CD1c-positive myeloid dendritic cell (primary cell): ENCODE measurements at regions not wholly inside any gene's neighbourhood (a gene's known extent, or its start where the extent isn't known, plus 50 kb on each side); places are given as distances from the start of the nearest gene placed in this dataset.

Experiments used
- DNase-seq: peaks from one replicate; pipeline ENCODE4 v3.0.0-alpha.2; 2016; ENCODE audit errors: extremely low spot score

- DNase-seq, result no peak
Measured at GRCh38 chr3:174651951-174652350, 207.2 kb upstream of the NAALADL2 start.

DNA sequence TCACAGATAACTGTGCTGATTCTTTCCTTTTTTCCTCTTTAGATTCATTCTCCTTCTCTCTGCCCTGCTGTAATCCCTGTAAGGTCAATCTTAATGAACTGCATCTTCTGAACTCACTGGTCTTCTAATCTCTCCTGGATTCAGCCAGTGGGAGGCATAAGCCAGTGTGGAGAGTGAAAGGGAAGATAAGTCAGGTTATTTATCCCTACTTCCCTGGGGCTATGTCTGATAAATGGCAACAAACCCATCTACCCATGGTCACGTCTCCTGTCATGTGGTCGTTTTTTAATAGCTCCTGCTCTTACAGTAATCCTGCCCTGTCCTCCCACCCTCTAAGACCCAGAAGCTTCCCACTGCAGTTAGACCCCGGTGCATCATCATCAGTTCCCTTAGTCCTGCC lies 199.6 kb upstream of the NAALADL2 start:
- no peak for DNase-seq

GRCh38 chr3:174662653-174663052 lies 196.5 kb upstream of the NAALADL2 start:
- no peak for DNase-seq

GRCh38 chr3:174667386-174667785 lies 191.7 kb upstream of the NAALADL2 start:
- DNase-seq, result no peak

DNA sequence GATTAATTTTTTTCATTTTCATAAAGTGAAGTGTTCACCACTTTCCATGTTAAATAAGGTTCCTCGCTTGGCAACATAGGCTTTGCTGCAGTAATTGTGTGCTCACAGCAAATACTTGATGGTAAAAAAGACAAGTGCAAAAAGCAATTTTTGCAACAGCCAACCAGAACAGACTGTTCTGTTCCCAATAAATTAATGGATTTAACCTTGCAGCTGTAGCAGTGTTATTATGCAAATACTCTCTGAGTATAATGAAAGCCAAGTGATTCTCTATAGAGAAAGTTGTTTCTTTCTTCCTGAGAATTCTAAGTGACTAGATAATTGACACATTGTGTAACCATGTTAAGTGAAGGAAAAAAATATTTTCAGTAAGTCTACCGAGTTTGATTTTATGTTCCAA lies 183.7 kb upstream of the NAALADL2 start:
- no peak for DNase-seq

DNA sequence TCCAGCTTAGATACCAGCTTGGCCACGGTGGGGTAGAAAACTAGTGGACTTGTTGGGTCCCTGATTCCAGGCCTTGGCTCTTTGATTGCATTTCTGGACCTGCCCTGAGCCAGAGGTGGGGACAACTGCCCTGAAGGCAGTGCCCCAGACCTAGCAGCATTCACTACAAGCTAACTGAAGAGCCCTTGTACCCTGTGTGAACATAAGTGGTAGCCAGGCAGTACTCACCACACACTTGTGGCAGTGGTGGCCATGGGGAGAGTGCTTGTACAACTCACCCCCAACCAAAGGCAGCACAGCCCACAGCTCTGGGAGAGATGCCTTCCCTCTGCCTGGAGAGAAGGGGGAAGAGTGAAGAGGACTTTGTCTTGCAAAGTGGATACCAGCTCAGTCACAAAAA lies 177.3 kb upstream of the NAALADL2 start:
- no peak for DNase-seq

DNA sequence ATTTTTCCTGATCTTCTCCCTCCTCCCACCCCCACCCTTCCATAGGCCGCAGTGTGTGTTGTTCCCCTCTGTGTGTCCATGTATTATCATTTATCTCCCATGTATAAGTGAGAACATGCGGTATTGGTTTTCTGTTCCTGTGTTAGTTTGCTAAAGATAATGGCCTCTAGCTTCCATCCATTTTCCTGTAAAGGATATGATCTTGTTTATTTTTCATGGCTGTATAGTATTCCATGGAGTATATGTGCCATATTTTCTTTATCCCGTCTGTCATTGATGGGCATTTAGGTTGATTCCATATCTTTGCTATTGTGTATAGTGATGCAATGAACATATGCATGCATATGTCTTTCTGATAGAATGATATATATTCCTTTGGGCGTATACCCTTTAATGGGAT lies 173.3 kb upstream of the NAALADL2 start:
- DNase-seq, result no peak

DNA sequence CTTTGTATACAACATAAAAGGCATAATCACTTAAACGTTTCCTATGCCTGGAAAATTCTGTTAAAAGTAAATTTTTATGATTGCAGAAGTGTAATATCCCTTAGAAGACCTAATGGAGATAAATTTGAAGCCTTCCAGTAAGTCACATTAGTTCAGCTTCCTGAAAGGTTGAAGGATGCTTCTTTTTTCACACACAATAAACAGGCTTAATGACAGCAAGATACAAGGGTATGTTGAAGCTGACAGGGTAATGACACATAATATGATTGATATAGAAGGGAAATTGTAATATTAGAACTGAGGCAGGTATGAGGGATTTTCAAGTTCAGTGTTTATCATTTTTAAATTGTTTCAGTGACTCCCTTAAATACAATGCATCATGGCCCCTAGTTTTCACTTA lies 161.8 kb upstream of the NAALADL2 start:
- DNase-seq, result no peak

- DNase-seq, result no peak
Measured at GRCh38 chr3:174700736-174701135, 158.4 kb upstream of the NAALADL2 start.

DNA sequence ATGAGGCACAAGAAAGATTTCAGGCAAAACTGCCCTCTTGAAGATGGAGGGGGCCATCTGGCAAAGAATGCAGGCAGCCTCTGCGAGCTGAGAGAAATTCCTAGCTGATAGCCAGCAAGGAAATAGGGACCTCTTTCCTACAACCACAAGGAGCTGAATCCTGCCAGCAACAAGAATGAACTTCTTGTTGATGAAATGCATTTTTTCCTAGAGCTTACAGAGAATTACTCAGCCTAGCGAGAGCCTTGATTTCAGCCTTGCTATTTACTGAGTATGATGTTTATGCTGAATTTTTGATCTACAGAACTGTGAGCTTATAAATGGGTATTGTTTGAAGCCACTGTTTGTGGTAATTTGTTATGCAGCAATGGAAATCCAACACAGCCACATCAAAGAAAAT lies 148.5 kb upstream of the NAALADL2 start:
- DNase-seq, result no peak

DNA sequence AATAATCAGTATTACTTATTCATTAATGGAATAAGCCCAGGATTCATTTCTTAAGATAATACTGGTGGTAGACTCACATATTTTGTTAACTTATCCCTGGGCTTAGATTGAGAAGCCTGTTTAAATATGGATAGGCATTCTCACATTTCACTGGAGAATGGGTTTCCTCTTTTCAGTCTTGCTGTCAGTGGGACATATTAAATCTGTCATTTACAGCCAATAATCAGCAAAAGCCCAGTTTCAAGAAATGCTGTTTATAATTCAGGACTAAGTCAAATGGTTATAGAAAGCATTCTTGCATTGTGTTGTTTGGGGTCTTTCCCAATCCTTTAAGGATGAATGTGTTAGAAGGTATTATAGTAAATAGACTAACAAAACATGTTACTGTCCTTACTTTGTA lies 143.7 kb upstream of the NAALADL2 start:
- DNase-seq, result no peak

GRCh38 chr3:174716956-174717505 lies 142.1 kb upstream of the NAALADL2 start:
- no peak for DNase-seq

GRCh38 chr3:174720717-174721116 lies 138.4 kb upstream of the NAALADL2 start:
- no peak for DNase-seq

- no peak for DNase-seq
Measured at GRCh38 chr3:174725303-174725702, 133.8 kb upstream of the NAALADL2 start.

GRCh38 chr3:174737966-174738365 lies 121.2 kb upstream of the NAALADL2 start:
- no peak for DNase-seq

GRCh38 chr3:174749143-174749542 lies 110.0 kb upstream of the NAALADL2 start:
- DNase-seq, result no peak

- no peak for DNase-seq
Measured at GRCh38 chr3:174755833-174756829, 103.0 kb upstream of the NAALADL2 start.

DNA sequence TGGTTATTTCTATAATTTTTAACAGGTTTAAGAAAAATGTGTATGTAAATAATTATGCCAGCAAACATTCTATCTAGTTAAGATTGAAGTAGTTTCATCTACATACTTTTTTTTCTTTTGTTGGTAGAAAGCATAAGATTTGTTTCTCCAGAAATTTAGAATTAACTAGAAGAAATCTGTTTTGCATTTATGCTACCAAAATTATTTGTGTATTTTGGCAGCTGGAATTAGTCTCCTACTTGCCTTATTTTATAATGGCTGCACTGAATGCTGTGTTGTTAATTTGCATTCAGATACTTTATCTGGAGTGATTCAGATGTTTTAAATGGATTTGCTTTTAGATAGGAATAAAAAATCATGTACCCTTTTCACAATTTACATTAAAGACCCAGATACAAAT lies 100.2 kb upstream of the NAALADL2 start:
- DNase-seq, result no peak

DNA sequence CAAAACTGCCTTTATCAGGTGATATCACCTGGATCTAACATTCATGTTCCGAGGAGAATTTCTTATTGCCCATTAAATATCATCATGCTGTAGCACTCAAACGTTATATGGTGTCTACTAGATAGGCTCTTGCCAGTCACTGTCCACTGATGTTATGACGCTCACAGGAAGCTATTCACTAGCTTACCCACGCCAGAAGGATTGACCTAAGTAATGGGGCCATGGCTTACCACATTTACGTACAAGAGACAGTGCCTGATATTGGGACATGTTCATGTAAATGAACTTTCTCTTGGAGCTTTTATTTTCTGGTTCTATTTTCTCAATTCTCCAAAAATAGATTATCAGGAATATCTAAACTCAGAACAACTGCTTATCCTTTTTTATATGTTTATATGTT lies 91.7 kb upstream of the NAALADL2 start:
- no peak for DNase-seq

DNA sequence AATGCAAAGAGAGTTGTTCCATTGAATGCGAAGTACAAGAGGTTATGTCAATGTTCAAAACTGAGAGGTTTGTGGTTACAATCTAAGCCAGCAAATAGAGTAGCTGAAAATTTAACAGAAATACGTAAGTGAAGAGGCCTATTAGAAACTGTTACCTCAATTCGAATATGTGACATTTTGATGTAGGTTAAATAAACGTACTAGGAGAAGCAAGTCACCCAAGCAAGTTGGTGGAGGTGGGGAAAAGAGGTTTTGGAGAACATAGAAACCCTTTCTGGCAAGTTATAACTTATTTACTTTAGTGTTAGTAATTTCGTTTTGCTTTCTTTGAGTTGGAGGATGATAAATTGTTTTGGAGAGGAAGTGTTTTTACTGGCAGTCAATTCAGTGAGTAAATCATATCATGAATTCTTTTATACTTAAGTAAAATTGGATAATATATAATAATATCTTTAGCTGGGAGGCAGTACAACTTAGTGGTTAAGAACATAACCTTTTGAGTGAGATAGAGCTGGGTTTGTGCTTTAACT lies 91.2 kb upstream of the NAALADL2 start:
- no peak for DNase-seq

- no peak for DNase-seq
Measured at GRCh38 chr3:174769171-174769570, 90.0 kb upstream of the NAALADL2 start.

DNA sequence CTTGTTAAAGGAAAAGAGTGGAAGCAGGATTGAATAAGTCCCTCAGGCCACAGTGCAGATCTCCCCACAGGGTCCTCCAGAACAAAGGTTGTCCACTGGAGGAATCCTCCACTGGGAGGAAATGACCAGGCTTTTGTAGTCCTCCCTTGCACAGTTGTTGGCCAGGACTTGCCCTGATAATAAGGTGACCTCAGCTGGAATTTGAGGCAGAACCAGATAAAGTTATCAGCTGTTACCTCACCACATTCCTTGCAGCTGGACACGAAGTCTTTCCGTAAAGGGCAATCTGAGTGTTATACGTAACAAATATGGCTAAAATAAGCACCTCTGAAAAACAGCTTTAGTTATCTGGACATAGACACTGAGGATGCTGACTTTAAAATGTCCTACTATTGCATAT lies 83.5 kb upstream of the NAALADL2 start:
- DNase-seq, result no peak

DNA sequence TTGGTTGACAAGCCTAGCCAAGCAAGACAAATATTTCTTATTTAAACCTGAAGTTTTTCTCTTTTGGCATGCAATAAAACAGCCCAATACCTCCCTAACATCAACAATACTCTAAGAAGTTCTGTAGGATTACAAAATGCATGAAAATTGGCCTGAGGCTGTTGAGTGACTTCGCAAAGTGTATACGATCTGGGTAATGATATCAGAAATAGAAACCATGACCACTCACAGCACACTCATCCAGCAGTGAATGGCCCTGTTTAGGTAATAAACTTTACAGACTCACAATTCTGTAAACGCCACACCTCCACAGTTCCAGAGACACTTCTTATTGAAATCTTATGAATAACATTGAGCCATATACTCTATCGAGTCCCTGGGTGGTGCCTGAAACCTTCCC lies 83.0 kb upstream of the NAALADL2 start:
- no peak for DNase-seq
